H1 (cell line): ENCODE measurements at regions not wholly inside any gene's neighbourhood (a gene's known extent, or its start where the extent isn't known, plus 50 kb on each side); places are given as distances from the start of the nearest gene placed in this dataset.

Source experiments
- CTCF ChIA-PET: fragments of 300-600 bp; sonication (Branson Sonifier 250); formaldehyde crosslinking; loops from one replicate; lab custom pipeline; 2021; ENCODE audit not compliant: partially characterized antibody; lab: Charles Lee
- POLR2A ChIA-PET: fragments of 300-600 bp; sonication (Branson Sonifier 250); formaldehyde crosslinking; loops from one replicate; lab custom pipeline; 2021; ENCODE audit warnings: inconsistent platforms; ENCODE audit not compliant: partially characterized antibody; lab: Charles Lee
- DNase-seq, 2 experiments: peaks; one replicate each; pipeline versions ENCODE4 v3.0.0 to v3.0.0-alpha.2; 2010 to 2022; ENCODE audit warnings: low spot score in 2 of 2, low read depth in 1 of 2, mixed read lengths in 1 of 2
- FAIRE-seq: peaks from 2 replicates; lab custom pipeline; 2011; peaks lifted over from hg19 to GRCh38; lab: Jason Lieb, UNC
- H2AFZ ChIP-seq: 2 replicates; pipeline ENCODE4 v1.8.1; 2012; ENCODE audit warnings: low read length, inconsistent platforms
- H2AK5ac ChIP-seq: 2 replicates; pipeline ENCODE4 v1.6.1; 2013; ENCODE audit warnings: low read depth, low read length
- H2BK120ac ChIP-seq: replicated peaks from 2 replicates; pipeline ENCODE3; 2013; ENCODE audit warnings: low read depth, low read length, inconsistent platforms
- H2BK12ac ChIP-seq: 2 replicates; pipeline ENCODE4 v1.6.1; 2013; ENCODE audit warnings: low read depth, low read length
- H2BK15ac ChIP-seq: 2 replicates; pipeline ENCODE4 v1.6.1; 2013; ENCODE audit warnings: low read length
- H2BK20ac ChIP-seq: 2 replicates; pipeline ENCODE4 v1.6.1; 2013; ENCODE audit warnings: low read length
- H2BK5ac ChIP-seq: 2 replicates; pipeline ENCODE4 v1.6.1; 2013; ENCODE audit warnings: low read depth, low read length
- H3K14ac ChIP-seq: 2 replicates; pipeline ENCODE4 v1.6.1; 2013; ENCODE audit warnings: inconsistent platforms; ENCODE audit not compliant: insufficient read length
- H3K18ac ChIP-seq: 2 replicates; pipeline ENCODE4 v1.6.1; 2013; ENCODE audit warnings: low read length; ENCODE audit errors: extremely low read depth
- H3K23ac ChIP-seq: 2 replicates; pipeline ENCODE4 v1.6.1; 2013; ENCODE audit warnings: inconsistent platforms; ENCODE audit not compliant: insufficient read length
- H3K23me2 ChIP-seq: 2 replicates; pipeline ENCODE4 v1.6.1; 2013; ENCODE audit warnings: low read depth, low read length
- H3K27ac ChIP-seq: 2 replicates; pipeline ENCODE4 v1.6.1; 2011; ENCODE audit warnings: low read depth, low read length, inconsistent platforms
- H3K27me3 ChIP-seq, 4 experiments: replicated peaks in 1 of 4; 1 replicate in 1 of 4; 2 replicates in 3 of 4; pipeline versions ENCODE4 v1.6.1 to v1.8.1; 2011 to 2013; ENCODE audit warnings: low read length in 3 of 4, mild to moderate bottlenecking in 3 of 4, inconsistent platforms in 2 of 4, mixed read lengths in 2 of 4, moderate library complexity in 1 of 4; ENCODE audit not compliant: control insufficient read depth in 3 of 4, insufficient read depth in 3 of 4; ENCODE audit errors: extremely low read depth in 1 of 4
- H3K36me3 ChIP-seq, 4 experiments: 2 replicates each; pipeline versions ENCODE4 v1.6.1 to v1.8.1; 2011 to 2013; ENCODE audit warnings: mild to moderate bottlenecking in 4 of 4, low read length in 3 of 4, moderate library complexity in 2 of 4, control low read depth in 1 of 4, inconsistent platforms in 1 of 4; ENCODE audit not compliant: insufficient read depth in 4 of 4, control insufficient read depth in 2 of 4
- H3K4ac ChIP-seq: replicated peaks from 2 replicates; pipeline ENCODE3; 2013; ENCODE audit warnings: low read length, low read depth, mixed read lengths, inconsistent platforms; ENCODE audit not compliant: insufficient read length
- H3K4me1 ChIP-seq, 4 experiments: replicated peaks in 1 of 4; 1 replicate in 1 of 4; 2 replicates in 3 of 4; pipeline versions ENCODE4 v1.6.1 to v1.8.1; 2011 to 2013; ENCODE audit warnings: low read length in 3 of 4, inconsistent platforms in 2 of 4, mixed read lengths in 1 of 4; ENCODE audit not compliant: insufficient read depth in 4 of 4, control insufficient read depth in 3 of 4
- H3K4me2 ChIP-seq, 2 experiments: 2 replicates each; pipeline versions ENCODE4 v1.6.1 to v1.8.1; 2011 to 2013; ENCODE audit warnings: low read depth in 2 of 2, low read length in 2 of 2, control low read depth in 1 of 2, inconsistent platforms in 1 of 2, mild to moderate bottlenecking in 1 of 2; ENCODE audit not compliant: insufficient read depth in 1 of 2
- H3K4me3 ChIP-seq, 4 experiments: fragments of 200-600, 300-600 bp in 1 of 4; sonication (generic), shearing (Covaris generic), sonication (Bioruptor Twin) in 1 of 4; 2 replicates each; pipeline versions ENCODE4 v1.5.1 to v1.8.1; 2011 to 2016; ENCODE audit warnings: low read length in 4 of 4, low read depth in 3 of 4, control low read depth in 2 of 4, inconsistent platforms in 2 of 4, mild to moderate bottlenecking in 2 of 4, mixed read lengths in 1 of 4, moderate library complexity in 1 of 4; ENCODE audit not compliant: insufficient read depth in 2 of 4; ENCODE audit errors: extremely low read depth in 1 of 4
- H3K56ac ChIP-seq: replicated peaks from 2 replicates; pipeline ENCODE3; 2013; ENCODE audit warnings: low read depth, mild to moderate bottlenecking, mixed read lengths, low read length, inconsistent platforms; ENCODE audit not compliant: insufficient read length
- H3K79me1 ChIP-seq: 2 replicates; pipeline ENCODE4 v1.6.1; 2013; ENCODE audit warnings: low read depth, low read length, control low read depth
- H3K79me2 ChIP-seq, 2 experiments: 2 replicates each; pipeline versions ENCODE4 v1.6.1 to v1.8.1; 2012 to 2013; ENCODE audit warnings: low read length in 2 of 2, mild to moderate bottlenecking in 2 of 2, inconsistent platforms in 1 of 2; ENCODE audit not compliant: insufficient read depth in 2 of 2, control insufficient read depth in 1 of 2
- H3K9ac ChIP-seq, 4 experiments: replicated peaks in 1 of 4; 1 replicate in 1 of 4; 2 replicates in 3 of 4; pipeline versions ENCODE4 v1.6.1 to v1.8.1; 2011 to 2013; ENCODE audit warnings: low read depth in 3 of 4, low read length in 3 of 4, control low read depth in 2 of 4, mild to moderate bottlenecking in 2 of 4, moderate library complexity in 2 of 4, inconsistent platforms in 1 of 4; ENCODE audit errors: extremely low read depth in 1 of 4
- H3K9me3 ChIP-seq, 2 experiments: 2 replicates each; pipeline versions ENCODE4 v1.6.1 to v1.8.1; 2012 to 2013; ENCODE audit warnings: mild to moderate bottlenecking in 2 of 2, moderate library complexity in 2 of 2, control low read depth in 1 of 2, inconsistent platforms in 1 of 2, low read depth in 1 of 2, low read length in 1 of 2, mixed read lengths in 1 of 2; ENCODE audit not compliant: insufficient read depth in 2 of 2
- H4K20me1 ChIP-seq, 2 experiments: replicated peaks in 1 of 2; 2 replicates each; pipeline versions ENCODE3 to v1.8.1; 2011 to 2013; ENCODE audit warnings: inconsistent platforms in 2 of 2, low read length in 2 of 2, mild to moderate bottlenecking in 1 of 2; ENCODE audit not compliant: insufficient read depth in 2 of 2, control insufficient read depth in 1 of 2
- H4K5ac ChIP-seq: 2 replicates; pipeline ENCODE4 v1.6.1; 2013; ENCODE audit warnings: low read length, low read depth, mixed read lengths, inconsistent platforms; ENCODE audit not compliant: insufficient read length
- H4K8ac ChIP-seq: 2 replicates; pipeline ENCODE4 v1.8.0; 2013; ENCODE audit warnings: mild to moderate bottlenecking, moderate library complexity, low read length, inconsistent platforms; ENCODE audit not compliant: insufficient read depth; ENCODE audit errors: extremely low read depth
- H4K91ac ChIP-seq: replicated peaks from 2 replicates; pipeline ENCODE3; 2013; ENCODE audit warnings: low read length, mixed read lengths, inconsistent platforms; ENCODE audit not compliant: insufficient read length
- ATF3 ChIP-seq: IDR thresholded peaks from 2 replicates; pipeline ENCODE4 v1.6.1; 2011; ENCODE audit warnings: low read depth, mild to moderate bottlenecking, low read length; ENCODE audit not compliant: insufficient read depth
- EZH2 ChIP-seq: fragments of 200-600 bp; sonication (generic); IDR thresholded peaks from 2 replicates; pipeline ENCODE4 v1.7.1; 2012; ENCODE audit warnings: low read depth, mild to moderate bottlenecking, moderate library complexity, low read length, inconsistent platforms; ENCODE audit not compliant: severe bottlenecking
- NANOG ChIP-seq: IDR thresholded peaks from 2 replicates; pipeline ENCODE4 v1.6.1; 2011; ENCODE audit warnings: low read length, low read depth, mild to moderate bottlenecking, inconsistent platforms; ENCODE audit not compliant: insufficient read depth, poor library complexity, severe bottlenecking
- SIN3A ChIP-seq, 2 experiments: IDR thresholded peaks in 1 of 2; conservative IDR thresholded peaks in 1 of 2; 2 replicates each; pipeline ENCODE4 v1.6.1; 2011 to 2012; ENCODE audit warnings: low read length in 2 of 2, improper control_type of control experiment in 1 of 2, low read depth in 1 of 2, mild to moderate bottlenecking in 1 of 2
- SP2 ChIP-seq: IDR thresholded peaks from 2 replicates; pipeline ENCODE4 v1.6.1; 2012; ENCODE audit warnings: mild to moderate bottlenecking, low read length, inconsistent platforms
- WGBS, 2 experiments: shearing (Covaris generic) in 1 of 2; methylation state at CpG; one replicate each; pipeline versions ENCODE4 v1.1.6 to v1.1.7; 2013 to 2015; ENCODE audit warnings: low lambda C conversion rate in 2 of 2, mixed read lengths in 2 of 2, inconsistent platforms in 1 of 2, low coverage in 1 of 2, missing lambda C conversion rate in 1 of 2; ENCODE audit not compliant: insufficient replicate concordance in 2 of 2, insufficient coverage in 1 of 2, insufficient read length in 1 of 2; ENCODE audit errors: extremely low coverage in 1 of 2, missing lambda C conversion rate in 1 of 2; 5-methylcytosine and 5-hydroxymethylcytosine counted together

- no peak overlapping the region for H3K23ac ChIP-seq
- no peak overlapping the region for H2BK20ac ChIP-seq
- H2BK12ac ChIP-seq: no peak overlapping the region
- POLR2A ChIA-PET: no interaction called here
- H3K9ac ChIP-seq: no peak overlapping the region
- H2BK5ac ChIP-seq: no peak overlapping the region
- no peak for FAIRE-seq
- no peak overlapping the region for H3K4me2 ChIP-seq
- H3K4me3 ChIP-seq: no peak overlapping the region
- no peak overlapping the region for H4K5ac ChIP-seq
- H3K56ac ChIP-seq: no peak overlapping the region
- H4K20me1 ChIP-seq: no peaks in the 10 kb centered on the region
- H4K8ac ChIP-seq: no peak overlapping the region
- no peak overlapping the region for H3K4ac ChIP-seq
- no peaks in the 10 kb centered on the region for H3K23me2 ChIP-seq
- CTCF ChIA-PET: interaction anchor here (1.0 to 1.3 kb wide), 3 partner anchors 9 to 62 kb away, joined by 3 read pairs; no protein-coding TSS in a partner anchor
- TF ChIP-seq NANOG (no peak), ATF3 (no peak), SP2 (no peak), SIN3A (conservative IDR thresholded peaks at IDR 0.05 in 1 of 2, IDR thresholded peaks at IDR 0.05 in 1 of 2; ENCODE audit: low read depth in 1 of 2, low read length in 2 of 2) (no peak), EZH2 (no peak)
- TF ChIP-seq, all 59 proteins: peak for 0
- Histone ChIP-seq H3K79me1 (no peaks in the 10 kb centered on the region), H3K79me2 (no peaks in the 10 kb centered on the region), H2AK5ac (no peak overlapping the region), H3K4me1 (peaks cover 0 to 7% (median 2%) of the 10 kb centered on the region in 4 experiments; a peak in 3 of 7 replicates), H2AFZ (no peak overlapping the region), H3K36me3 (no peaks in the 10 kb centered on the region), H2BK120ac (no peak overlapping the region), H3K18ac (no peak overlapping the region), H3K9me3 (peaks cover 6% of the 10 kb centered on the region in 2 experiments), H3K27ac (no peak overlapping the region), H3K27me3 (no peaks in the 10 kb centered on the region), H4K91ac (no peak overlapping the region), H2BK15ac (no peak overlapping the region), H3K14ac (no peak overlapping the region)
- no peak for DNase-seq
- 93% methylated on average over 3 of the region's 3 CpGs; no CpG with 5 or more reads in 1 of the 2 experiments for WGBS, 2 experiments
Observed at GRCh38 chr6:15955484-15955883, 173.4 kb upstream of the MYLIP start.
